OCI-LY7 (cell line): ENCODE measurements at regions not wholly inside any gene's neighbourhood (a gene's known extent, or its start where the extent isn't known, plus 50 kb on each side); places are given as distances from the start of the nearest gene placed in this dataset.

Experiments
- CTCF ChIP-seq: fragments of 200-600 bp; sonication (generic); conservative IDR thresholded peaks from 2 replicates; pipeline ENCODE4 v1.5.1; 2014; ENCODE audit warnings: mild to moderate bottlenecking, antibody characterized with exemption, low read length, moderate library complexity, mixed read lengths
- EZH2phosphoT487 ChIP-seq: fragments of 200-600 bp; sonication (generic); IDR thresholded peaks from 2 replicates; pipeline ENCODE4 v1.6.1; 2018; ENCODE audit warnings: low read depth, borderline replicate concordance, mild to moderate bottlenecking, mixed run types, antibody characterized with exemption, low read length, moderate library complexity, mixed read lengths

- TF ChIP-seq CTCF: no peak
- TF ChIP-seq EZH2phosphoT487: no peak
Measured at GRCh38 chr10:52954407-52954806, 181.8 kb upstream of the MBL2 start.
